GM12891 (cell line): ENCODE measurements at regions not wholly inside any gene's neighbourhood (a gene's known extent, or its start where the extent isn't known, plus 50 kb on each side); places are given as distances from the start of the nearest gene placed in this dataset.

ENCODE experiments used
- DNase-seq: peaks from one replicate; pipeline ENCODE4 v3.0.0; 2011; ENCODE audit warnings: low spot score; ENCODE audit not compliant: insufficient read length
- FAIRE-seq: peaks from 2 replicates; lab custom pipeline; 2011; peaks lifted over from hg19 to GRCh38; lab: Jason Lieb, UNC
- PAX5 ChIP-seq: IDR thresholded peaks from 2 replicates; pipeline ENCODE4 v1.6.1; 2011; ENCODE audit warnings: low read length, moderate library complexity, mild to moderate bottlenecking; ENCODE audit not compliant: insufficient read depth, severe bottlenecking
- POLR2A ChIP-seq: IDR thresholded peaks from 2 replicates; pipeline ENCODE4 v1.6.1; 2011; ENCODE audit warnings: low read depth, low read length, control low read depth
- POLR2AphosphoS5 ChIP-seq: IDR thresholded peaks from 2 replicates; pipeline ENCODE4 v1.6.1; 2011; ENCODE audit warnings: low read depth, low read length, control low read depth
- POU2F2 ChIP-seq: IDR thresholded peaks from 2 replicates; pipeline ENCODE4 v1.6.1; 2011; ENCODE audit warnings: low read depth, mild to moderate bottlenecking, control low read depth, low read length, moderate library complexity
- SPI1 ChIP-seq: IDR thresholded peaks from 2 replicates; pipeline ENCODE4 v1.6.1; 2011; ENCODE audit warnings: low read depth, low read length, control low read depth
- TAF1 ChIP-seq: IDR thresholded peaks from 2 replicates; pipeline ENCODE4 v1.6.1; 2011; ENCODE audit warnings: low read depth, low read length, control low read depth

GRCh38 chr12:93300611-93301021 is 77.1 kb upstream of the NUDT4 start:
- no peak for DNase-seq
- no peak for FAIRE-seq
- TF ChIP-seq POLR2AphosphoS5, result no peak
- no peak for TF ChIP-seq PAX5
- TF ChIP-seq TAF1, result no peak
- TF ChIP-seq POLR2A, result no peak
- no peak for TF ChIP-seq SPI1
- TF ChIP-seq POU2F2, result no peak

DNA sequence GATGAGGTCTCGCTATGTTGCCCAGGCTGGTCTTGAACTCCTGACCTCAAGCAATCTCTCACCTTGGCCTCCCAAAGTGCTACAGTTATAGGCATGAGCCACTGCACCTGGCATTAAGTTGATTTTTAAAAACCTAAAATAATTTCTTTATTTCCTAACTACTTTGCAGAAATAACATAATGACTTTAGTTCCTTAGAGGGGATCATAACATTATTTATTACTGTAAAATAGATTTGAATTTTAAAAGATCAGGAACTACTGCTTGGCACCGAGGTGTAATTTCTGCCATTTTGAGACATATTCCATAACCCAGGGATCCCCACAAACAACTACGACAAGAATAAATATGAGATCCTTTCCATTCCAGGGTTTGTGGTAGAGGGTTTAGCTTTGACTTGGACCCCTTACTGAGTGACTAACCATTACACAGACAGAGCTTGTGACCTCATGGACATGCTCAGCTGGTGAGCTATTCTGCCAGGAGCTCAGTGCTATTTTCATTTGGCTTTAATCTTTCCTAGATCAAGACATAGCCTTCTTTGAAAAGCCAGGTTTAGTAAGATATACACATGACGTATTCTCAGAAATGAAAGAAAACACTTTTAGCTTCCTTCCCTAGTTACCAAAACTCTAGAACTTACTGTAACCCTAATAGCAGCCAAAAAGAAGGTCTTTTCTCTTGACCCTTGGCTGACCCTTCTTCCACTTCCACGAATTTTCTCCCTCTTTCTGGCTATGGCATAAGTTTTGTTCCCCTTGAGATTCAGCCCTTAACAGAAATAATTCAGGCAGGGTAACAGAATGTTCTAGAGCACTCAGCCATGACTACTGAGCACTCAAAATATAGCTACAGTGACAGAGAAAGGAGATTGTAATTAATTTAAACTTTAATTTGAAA is 75.1 kb upstream of the NUDT4 start:
- no peak for DNase-seq
- peak; percentile 50 for FAIRE-seq
- TF ChIP-seq TAF1, result no peak

DNA sequence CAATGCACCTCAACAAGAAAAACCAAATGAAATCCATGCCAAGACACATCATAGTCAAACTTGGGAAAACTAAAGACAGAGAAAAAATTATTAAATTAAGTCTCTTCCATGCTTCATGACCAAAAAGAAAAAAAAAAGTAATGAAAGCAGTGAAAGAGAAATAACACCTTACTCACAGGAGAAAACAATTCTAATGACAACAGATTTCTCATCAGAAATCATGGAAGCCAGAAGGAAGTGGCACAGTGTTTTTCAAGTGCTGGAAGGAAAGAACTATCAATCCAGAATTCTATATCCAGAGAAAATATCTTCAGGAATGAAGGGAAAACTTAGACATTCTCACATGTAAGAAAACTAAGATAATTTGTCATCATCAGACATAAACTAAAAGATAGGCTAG is 71.1 kb upstream of the NUDT4 start:
- no peak for DNase-seq
- no peak for FAIRE-seq
- TF ChIP-seq SPI1 (no peak), POLR2AphosphoS5 (no peak), POLR2A (no peak), POU2F2 (no peak), PAX5 (no peak), TAF1 (no peak)

DNA sequence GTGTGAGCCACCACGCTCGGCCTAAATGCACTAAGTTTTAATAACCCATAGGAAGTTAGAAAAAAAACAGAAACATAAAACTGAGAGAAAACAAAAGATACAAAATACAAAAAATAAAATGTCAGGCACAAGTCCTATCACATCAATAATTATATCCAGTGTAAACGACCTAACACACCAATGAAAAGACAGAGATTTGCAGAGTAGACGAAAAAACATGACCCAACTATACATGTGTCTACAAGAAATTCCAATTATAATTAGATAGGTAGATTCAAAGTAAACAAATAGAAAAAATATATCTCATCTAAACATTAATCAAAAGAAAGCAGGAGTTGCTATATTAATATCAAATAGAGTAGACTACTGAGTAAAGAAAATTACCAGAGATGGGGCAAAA is 69.4 kb upstream of the NUDT4 start:
- TF ChIP-seq POLR2AphosphoS5 (no peak), POLR2A (no peak), POU2F2 (no peak), SPI1 (no peak), PAX5 (no peak), TAF1 (no peak)
- no peak for DNase-seq
- no peak for FAIRE-seq

DNA sequence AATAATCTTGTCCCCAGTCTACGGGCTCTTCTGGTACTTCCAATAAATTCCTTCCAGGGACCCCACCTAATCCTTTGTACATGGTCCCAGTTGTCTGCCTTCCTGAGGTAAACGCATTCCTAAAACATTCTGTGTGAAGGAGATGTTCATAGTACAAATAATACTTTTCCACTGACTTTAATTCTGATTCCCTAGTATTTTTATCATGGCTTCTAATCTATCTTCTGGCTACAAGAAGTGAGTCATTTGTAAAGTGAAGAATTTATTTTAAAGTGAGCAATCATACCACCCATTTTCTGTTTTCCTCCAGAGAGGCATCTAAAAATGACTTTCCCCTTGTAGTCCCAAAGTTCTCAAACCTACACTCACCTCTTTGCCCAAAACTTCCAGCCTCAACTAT is 65.9 kb upstream of the NUDT4 start:
- DNase-seq (no peak), FAIRE-seq (no peak)
- TF ChIP-seq POLR2AphosphoS5, result no peak
- TF ChIP-seq TAF1, result no peak
- TF ChIP-seq SPI1, result no peak
- TF ChIP-seq PAX5, result no peak
- no peak for TF ChIP-seq POU2F2
- no peak for TF ChIP-seq POLR2A

- DNase-seq, result no peak
- TF ChIP-seq SPI1 (no peak), TAF1 (no peak), POLR2A (no peak)
- FAIRE-seq, result no peak
Observed at GRCh38 chr12:93314177-93314497, 63.6 kb upstream of the NUDT4 start.

GRCh38 chr12:93315385-93315906 is 62.3 kb upstream of the NUDT4 start:
- no peak for FAIRE-seq
- TF ChIP-seq POLR2A (no peak), POLR2AphosphoS5 (no peak), PAX5 (no peak), SPI1 (no peak), POU2F2 (no peak), TAF1 (no peak)
- DNase-seq, result no peak

GRCh38 chr12:93315907-93316622 is 61.7 kb upstream of the NUDT4 start:
- FAIRE-seq, result no peak
- TF ChIP-seq PAX5 (no peak), SPI1 (0 out of 2 replicates have a peak, but pooled peaks have one; percentile 12)
- DNase-seq, result no peak

GRCh38 chr12:93316623-93316971 is 61.1 kb upstream of the NUDT4 start:
- TF ChIP-seq PAX5 (no peak), TAF1 (no peak), POLR2A (no peak), POLR2AphosphoS5 (no peak), POU2F2 (no peak), SPI1 (no peak)
- DNase-seq (no peak), FAIRE-seq (no peak)

- DNase-seq (no peak), FAIRE-seq (no peak)
- no peak for TF ChIP-seq TAF1
- no peak for TF ChIP-seq POLR2A
- no peak for TF ChIP-seq SPI1
- TF ChIP-seq POU2F2, result no peak
- no peak for TF ChIP-seq PAX5
- no peak for TF ChIP-seq POLR2AphosphoS5
Observed at GRCh38 chr12:93317227-93317626, 60.5 kb upstream of the NUDT4 start.
